ENCODE measurements at regions not wholly inside any gene's neighbourhood (a gene's known extent, or its start where the extent isn't known, plus 50 kb on each side); places are given as distances from the start of the nearest gene placed in this dataset.
"Not testable (repeated sequence)": the region's sequence is repeated elsewhere in the genome, so short reads cannot be mapped to it uniquely, and the experiment has no call there.

DNA sequence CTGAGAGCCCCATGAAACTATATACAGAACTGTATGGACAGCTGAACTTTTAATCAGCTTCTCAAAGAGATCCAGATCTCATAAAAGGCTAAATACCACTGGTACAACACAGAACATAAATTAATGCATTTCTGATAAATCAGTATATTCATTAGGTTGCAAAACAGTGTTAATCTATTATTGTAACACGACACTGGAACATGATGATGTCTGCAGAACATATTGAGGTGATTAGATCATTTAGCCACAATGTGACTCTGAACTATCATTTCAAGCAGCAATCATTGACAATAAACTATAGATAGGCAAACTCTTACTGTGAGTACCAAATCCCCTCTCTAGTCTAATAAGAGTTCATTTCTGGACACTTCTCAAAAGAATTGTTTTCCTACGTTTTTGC, 50.3 kb downstream of the GASK1B start:
- peak; percentile 29 for DNase-seq (ENCODE audit: low read depth)
- H3K4me3 ChIP-seq (ENCODE audit: low read length), result no peak overlapping the region

DNA sequence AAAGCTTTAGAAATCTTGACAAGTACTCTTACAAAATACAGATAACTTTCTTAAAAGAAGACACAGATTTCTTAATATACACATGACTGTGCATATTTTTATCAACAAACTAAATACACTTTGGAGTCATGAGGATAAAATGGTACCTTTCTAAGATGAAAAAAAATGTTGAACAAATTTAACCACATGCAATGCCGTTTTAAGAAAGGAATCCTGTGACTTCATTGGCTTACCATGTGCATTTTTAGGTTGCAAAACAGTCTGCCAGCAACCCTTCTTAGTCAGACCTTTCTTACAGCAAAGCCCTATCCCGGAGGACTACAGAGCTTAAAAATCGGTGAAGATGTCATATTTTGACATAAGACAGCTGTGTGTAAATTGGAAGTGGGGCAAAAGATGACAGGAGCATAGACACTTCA, 51.7 kb downstream of the GASK1B start:
- no peak overlapping the region for H3K4me3 ChIP-seq (ENCODE audit: low read length)
- TF ChIP-seq, protein P1, sequence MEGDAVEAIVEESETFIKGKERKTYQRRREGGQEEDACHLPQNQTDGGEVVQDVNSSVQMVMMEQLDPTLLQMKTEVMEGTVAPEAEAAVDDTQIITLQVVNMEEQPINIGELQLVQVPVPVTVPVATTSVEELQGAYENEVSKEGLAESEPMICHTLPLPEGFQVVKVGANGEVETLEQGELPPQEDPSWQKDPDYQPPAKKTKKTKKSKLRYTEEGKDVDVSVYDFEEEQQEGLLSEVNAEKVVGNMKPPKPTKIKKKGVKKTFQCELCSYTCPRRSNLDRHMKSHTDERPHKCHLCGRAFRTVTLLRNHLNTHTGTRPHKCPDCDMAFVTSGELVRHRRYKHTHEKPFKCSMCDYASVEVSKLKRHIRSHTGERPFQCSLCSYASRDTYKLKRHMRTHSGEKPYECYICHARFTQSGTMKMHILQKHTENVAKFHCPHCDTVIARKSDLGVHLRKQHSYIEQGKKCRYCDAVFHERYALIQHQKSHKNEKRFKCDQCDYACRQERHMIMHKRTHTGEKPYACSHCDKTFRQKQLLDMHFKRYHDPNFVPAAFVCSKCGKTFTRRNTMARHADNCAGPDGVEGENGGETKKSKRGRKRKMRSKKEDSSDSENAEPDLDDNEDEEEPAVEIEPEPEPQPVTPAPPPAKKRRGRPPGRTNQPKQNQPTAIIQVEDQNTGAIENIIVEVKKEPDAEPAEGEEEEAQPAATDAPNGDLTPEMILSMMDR (conservative IDR thresholded peaks at IDR 0.05; ENCODE audit: low read length), result no peak
- DNase-seq (ENCODE audit: low read depth), result peak; percentile 99

More for the DNA sequence above, 50.3 kb downstream of the GASK1B start:
- TF ChIP-seq, protein P1 (conservative IDR thresholded peaks at IDR 0.05; ENCODE audit: low read length), result no peak

DNA sequence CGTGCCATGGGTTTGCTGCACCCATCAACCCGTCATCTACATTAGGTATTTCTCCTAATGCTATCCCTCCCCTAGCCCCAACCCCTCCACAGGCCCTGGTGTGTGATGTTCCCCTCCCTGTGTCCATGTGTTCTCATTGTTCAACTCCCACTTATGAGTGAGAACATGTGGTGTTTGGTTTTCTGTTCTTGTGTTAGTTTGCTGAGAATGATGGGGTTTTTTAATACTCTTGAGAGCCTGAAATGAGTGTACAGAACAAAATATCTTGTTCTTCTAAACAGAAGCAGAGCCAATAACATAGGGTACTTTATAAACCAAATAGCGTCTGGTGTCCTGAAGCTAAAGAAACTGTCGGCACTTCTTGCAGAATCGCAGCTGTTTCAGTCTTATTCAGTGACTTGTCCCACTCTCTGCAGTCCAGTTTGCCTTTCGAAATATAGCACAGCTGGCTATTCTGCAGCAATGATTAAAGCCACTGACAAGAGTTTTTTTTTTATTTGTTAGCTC, 52.1 kb downstream of the GASK1B start:
- peak overlapping the region; percentile 5; the same call in 1 of the 2 replicates for H3K4me3 ChIP-seq (ENCODE audit: low read length)
- DNase-seq (ENCODE audit: low read depth), result not testable (repeated sequence)

DNA sequence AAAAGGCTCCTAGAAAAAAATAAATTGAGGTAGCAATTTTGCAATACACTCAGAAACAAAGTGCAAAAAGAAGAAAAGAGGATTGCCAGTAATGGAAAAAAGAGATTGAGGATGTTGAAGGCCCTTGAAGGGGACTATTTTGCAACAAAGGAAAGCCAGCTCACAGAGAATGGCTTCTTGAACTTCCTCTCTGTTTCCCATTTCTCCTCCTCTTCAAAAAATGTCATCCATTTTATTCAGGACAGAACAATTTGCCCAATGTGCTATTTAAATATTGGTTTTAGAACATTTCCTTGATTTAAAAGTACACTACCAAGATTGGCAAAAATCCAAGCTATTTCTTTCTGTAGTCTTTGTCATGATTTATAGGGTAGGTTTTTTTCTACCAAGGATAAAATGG, 60.2 kb downstream of the GASK1B start:
- TF ChIP-seq, protein P1 (conservative IDR thresholded peaks at IDR 0.05; ENCODE audit: low read length), result no peak
- H3K4me3 ChIP-seq (ENCODE audit: low read length), result no peak overlapping the region
- DNase-seq (ENCODE audit: low read depth), result no peak

DNA sequence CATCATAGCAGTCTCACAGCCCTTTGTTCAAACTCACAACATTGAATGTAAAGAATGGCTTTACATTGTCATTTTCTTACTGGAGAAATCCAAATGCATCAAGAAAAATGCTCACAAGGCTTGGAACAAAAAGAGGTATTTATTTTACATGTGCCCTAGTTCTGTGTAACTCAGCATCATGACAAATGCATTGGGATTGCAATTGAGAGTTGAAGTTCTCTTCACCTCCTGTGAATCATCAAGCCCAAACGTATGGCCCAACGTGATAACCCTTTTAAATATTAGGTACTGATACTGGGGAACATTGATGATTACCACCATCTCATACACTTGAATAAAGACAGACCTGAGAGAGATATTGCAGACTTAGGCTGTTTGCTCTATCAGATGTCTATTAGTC, 61.6 kb downstream of the GASK1B start:
- no peak for DNase-seq (ENCODE audit: low read depth)
- TF ChIP-seq, protein P1 (conservative IDR thresholded peaks at IDR 0.05; ENCODE audit: low read length), result no peak
- no peak overlapping the region for H3K4me3 ChIP-seq (ENCODE audit: low read length)

DNA sequence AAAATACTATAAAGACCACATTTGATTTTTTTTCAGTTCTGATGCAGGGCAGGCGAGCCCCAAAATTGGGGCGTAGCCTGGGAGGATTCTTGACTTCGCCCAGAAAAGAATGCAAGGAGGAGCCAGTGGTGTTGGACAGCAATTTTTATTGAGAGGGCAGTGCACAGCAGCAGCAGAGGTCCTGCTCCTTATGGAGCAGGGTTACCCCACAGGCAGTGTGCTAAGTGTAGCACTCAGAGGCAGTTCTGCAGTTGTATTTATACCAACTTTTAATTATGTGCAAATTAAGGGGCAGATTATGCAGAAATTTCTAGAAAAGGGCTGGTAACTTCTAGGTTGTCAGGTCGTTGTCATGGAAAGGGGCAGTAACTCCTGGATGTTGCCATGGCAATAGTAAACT, 69.9 kb downstream of the GASK1B start:
- H3K4me3 ChIP-seq (ENCODE audit: low read length), result no peak overlapping the region
- DNase-seq (ENCODE audit: low read depth), result no peak
- TF ChIP-seq, protein P1 (conservative IDR thresholded peaks at IDR 0.05; ENCODE audit: low read length), result no peak

DNA sequence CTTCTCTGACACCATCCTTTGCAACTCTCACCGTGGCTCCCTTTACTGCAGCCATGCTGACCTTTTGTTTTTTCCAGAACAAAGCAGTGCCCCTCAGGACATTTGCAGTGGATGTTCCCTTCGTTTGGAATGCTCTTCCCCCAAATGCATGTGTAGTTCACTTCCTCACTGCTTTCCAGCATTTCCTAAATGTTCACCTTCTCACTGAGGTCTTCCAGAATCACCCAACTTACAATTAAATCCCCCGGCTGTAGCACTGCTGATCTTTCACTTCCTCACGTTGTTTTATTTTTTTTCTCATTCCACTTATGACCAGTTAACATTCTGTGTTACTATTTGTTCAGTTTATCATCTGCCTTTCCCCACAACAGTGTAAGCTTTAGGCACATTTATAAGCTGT, 73.1 kb downstream of the GASK1B start:
- no peak for DNase-seq (ENCODE audit: low read depth)
- no peak overlapping the region for H3K4me3 ChIP-seq (ENCODE audit: low read length)
- TF ChIP-seq, protein P1 (conservative IDR thresholded peaks at IDR 0.05; ENCODE audit: low read length), result no peak

DNA sequence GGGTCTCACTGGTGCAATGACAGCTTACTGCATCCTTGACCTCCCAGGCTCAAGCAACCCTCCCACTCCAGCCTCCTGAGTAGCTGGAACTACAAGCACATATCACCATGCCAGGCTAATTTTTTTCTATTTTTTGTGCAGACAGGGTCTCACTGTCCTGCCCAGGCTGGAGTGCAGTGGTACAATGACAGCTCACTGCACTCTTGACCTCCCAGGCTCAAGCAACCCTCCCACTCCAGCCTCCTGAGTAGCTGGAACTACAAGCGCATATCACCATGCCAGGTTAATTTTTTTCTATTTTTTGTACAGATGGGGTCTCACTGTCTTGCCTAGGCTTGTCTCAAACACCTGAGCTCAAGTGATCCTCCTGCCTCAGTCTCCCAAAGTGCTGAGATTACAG, 74.0 kb downstream of the GASK1B start:
- TF ChIP-seq, protein P1 (conservative IDR thresholded peaks at IDR 0.05; ENCODE audit: low read length), result no peak
- no peak for DNase-seq (ENCODE audit: low read depth)
- no peak overlapping the region for H3K4me3 ChIP-seq (ENCODE audit: low read length)

Data from AG10803 (cell line).